ENCODE measurements at regions not wholly inside any gene's neighbourhood (a gene's known extent, or its start where the extent isn't known, plus 50 kb on each side); places are given as distances from the start of the nearest gene placed in this dataset.

DNA sequence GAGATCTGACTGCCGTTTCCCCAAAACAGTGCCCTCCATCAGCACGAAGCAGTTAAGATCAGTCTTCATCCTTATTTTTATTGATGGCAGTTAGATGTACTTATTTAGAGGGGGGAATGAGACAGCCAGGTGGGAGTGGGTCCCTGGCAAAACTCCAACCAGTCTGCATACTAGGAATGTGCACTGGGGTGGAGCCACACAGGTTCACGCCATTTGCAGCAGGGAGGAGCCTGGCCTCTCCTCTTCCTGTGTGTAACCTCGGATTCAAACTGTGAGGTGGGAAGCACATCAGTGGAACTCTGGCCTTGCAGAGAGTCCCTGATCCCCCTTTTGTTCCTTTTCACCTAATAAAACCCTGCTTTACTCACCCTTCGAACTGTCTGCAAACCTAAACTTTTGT is 987.7 kb upstream of the GRIA3 start:
- 51 to 66% methylated on average over 4 to 5 of the region's 5 CpGs for WGBS, 2 donors

DNA sequence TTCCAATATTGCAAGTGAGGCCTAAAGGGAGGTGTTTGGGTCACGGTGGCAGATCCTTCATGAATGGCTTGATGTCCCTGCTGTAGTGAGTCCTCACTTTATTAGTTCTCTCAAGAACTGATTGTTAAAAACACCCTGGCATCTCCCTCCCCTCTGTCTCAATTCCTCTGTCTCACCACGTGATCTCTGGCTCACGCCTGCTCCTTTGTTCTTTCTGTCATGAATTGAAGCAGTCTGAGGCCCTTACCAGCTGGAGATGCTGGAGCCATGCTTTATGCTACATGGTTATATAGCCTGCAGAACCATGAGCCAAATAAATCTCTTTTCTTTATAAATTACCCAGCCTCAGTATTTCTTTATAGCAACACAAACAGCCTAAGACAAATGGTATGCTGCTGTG is 980.7 kb upstream of the GRIA3 start:
- Histone ChIP-seq H3K9me3 (no peaks in the 10 kb centered on the region), H3K4me1 (no peaks in the 10 kb centered on the region), H3K27me3 (no peaks in the 10 kb centered on the region), H3K4me3 (no peak overlapping the region), H3K27ac (no peak overlapping the region), H3K36me3 (no peaks in the 10 kb centered on the region)
- 31 to 47% methylated on average over 3 of the region's 3 CpGs for WGBS, 2 donors
- TF ChIP-seq POLR2A (IDR thresholded peaks at IDR 0.05) (no peak), EP300 (IDR thresholded peaks at IDR 0.05) (no peak)
- TF ChIP-seq, protein P1, sequence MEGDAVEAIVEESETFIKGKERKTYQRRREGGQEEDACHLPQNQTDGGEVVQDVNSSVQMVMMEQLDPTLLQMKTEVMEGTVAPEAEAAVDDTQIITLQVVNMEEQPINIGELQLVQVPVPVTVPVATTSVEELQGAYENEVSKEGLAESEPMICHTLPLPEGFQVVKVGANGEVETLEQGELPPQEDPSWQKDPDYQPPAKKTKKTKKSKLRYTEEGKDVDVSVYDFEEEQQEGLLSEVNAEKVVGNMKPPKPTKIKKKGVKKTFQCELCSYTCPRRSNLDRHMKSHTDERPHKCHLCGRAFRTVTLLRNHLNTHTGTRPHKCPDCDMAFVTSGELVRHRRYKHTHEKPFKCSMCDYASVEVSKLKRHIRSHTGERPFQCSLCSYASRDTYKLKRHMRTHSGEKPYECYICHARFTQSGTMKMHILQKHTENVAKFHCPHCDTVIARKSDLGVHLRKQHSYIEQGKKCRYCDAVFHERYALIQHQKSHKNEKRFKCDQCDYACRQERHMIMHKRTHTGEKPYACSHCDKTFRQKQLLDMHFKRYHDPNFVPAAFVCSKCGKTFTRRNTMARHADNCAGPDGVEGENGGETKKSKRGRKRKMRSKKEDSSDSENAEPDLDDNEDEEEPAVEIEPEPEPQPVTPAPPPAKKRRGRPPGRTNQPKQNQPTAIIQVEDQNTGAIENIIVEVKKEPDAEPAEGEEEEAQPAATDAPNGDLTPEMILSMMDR (IDR thresholded peaks at IDR 0.05): no peak
- DNase-seq (ENCODE audit: low spot score in 2 of 2): no peak

More for the DNA sequence above, 987.7 kb upstream of the GRIA3 start:
- Histone ChIP-seq H3K4me1 (no peaks in the 10 kb centered on the region), H3K27ac (no peak overlapping the region), H3K27me3 (no peaks in the 10 kb centered on the region), H3K9me3 (no peaks in the 10 kb centered on the region), H3K36me3 (no peaks in the 10 kb centered on the region), H3K4me3 (no peak overlapping the region)
- TF ChIP-seq, protein P1 (IDR thresholded peaks at IDR 0.05): no peak
- TF ChIP-seq EP300 (IDR thresholded peaks at IDR 0.05) (no peak), POLR2A (IDR thresholded peaks at IDR 0.05) (no peak)
- DNase-seq (ENCODE audit: low spot score in 2 of 2): no peak

DNA sequence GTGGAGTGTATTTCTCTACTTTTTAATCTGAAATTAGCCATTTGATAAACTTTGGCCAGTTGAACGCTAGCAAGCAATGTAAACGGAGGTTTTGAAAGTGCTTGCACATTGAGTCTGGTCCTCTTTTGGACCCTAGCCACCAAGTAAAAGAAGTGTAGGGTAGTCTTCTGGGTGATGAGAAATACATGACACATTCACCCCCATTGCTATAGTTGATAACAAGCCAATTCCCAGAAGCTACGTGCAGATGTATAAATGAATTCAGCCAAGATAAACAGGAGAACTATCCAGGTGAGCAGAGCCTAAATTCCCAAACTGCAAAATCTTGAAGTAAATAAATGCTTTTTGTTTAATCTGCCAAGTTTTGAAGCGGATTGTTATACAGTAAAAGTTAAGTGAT is 965.4 kb upstream of the GRIA3 start:
- H3K4me1 ChIP-seq: no peaks in the 10 kb centered on the region
- WGBS, 2 donors: 54 to 73% methylated on average over 4 of the region's 4 CpGs
- peaks cover 0 to 3% of the 10 kb centered on the region in 2 donors for H3K27me3 ChIP-seq

DNA sequence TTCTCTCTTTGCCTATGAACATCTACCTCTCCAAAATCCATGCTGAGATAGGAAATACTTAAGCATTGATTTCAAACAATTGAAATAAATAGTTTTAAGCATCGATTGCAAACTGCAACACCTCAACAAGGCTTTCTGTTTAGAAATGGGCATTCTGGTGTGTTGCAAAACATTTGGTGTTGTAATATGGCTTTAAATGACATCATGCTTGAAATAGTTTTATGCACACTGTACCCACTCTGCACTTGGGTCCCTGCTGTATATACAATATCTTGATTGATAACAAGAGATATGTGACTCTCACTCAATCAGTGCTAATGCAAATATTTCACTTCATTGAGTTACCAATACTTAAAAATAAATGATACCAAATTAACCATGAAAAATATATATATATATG is 964.9 kb upstream of the GRIA3 start:
- TF ChIP-seq POLR2A (IDR thresholded peaks at IDR 0.05) (no peak), EP300 (IDR thresholded peaks at IDR 0.05) (no peak)
- TF ChIP-seq, protein P1 (IDR thresholded peaks at IDR 0.05): no peak
- Histone ChIP-seq H3K27me3 (peaks cover 0 to 3% of the 10 kb centered on the region in 2 donors), H3K9me3 (no peaks in the 10 kb centered on the region), H3K4me1 (no peaks in the 10 kb centered on the region), H3K36me3 (no peaks in the 10 kb centered on the region), H3K27ac (no peak overlapping the region), H3K4me3 (no peak overlapping the region)
- WGBS, 2 donors: 70 to 80% methylated on average over 1 of the region's 1 CpG
- DNase-seq (ENCODE audit: low spot score in 2 of 2): no peak

More for the DNA sequence above, 965.4 kb upstream of the GRIA3 start:
- Histone ChIP-seq H3K36me3 (no peaks in the 10 kb centered on the region), H3K27ac (no peak overlapping the region), H3K9me3 (no peaks in the 10 kb centered on the region), H3K4me3 (no peak overlapping the region)
- TF ChIP-seq POLR2A (IDR thresholded peaks at IDR 0.05) (no peak), EP300 (IDR thresholded peaks at IDR 0.05) (no peak)
- TF ChIP-seq, protein P1 (IDR thresholded peaks at IDR 0.05): no peak
- no peak for DNase-seq (ENCODE audit: low spot score in 2 of 2)

DNA sequence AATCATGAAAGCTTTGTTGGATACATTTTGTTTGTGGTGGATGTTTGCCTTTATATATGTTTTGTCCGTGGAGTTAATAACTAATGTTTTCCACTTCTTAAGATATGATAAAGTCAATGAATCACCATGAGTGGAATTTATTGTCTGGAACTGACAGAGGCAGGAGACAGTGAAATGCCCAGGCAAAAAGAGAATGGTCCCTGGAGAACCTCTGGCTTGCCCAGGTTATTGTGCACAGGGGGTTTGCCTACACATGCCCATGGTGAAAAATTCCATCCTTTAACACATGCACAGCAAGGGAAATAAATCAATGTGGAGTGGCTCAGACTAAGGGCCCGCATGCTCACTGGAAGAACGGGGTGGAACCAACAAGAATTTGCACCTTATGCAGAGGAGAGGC is 964.3 kb upstream of the GRIA3 start:
- Histone ChIP-seq H3K27me3 (peaks cover 0 to 3% of the 10 kb centered on the region in 2 donors), H3K4me1 (no peaks in the 10 kb centered on the region), H3K27ac (no peak overlapping the region), H3K9me3 (no peaks in the 10 kb centered on the region), H3K4me3 (no peak overlapping the region), H3K36me3 (no peaks in the 10 kb centered on the region)
- no peak for DNase-seq (ENCODE audit: low spot score in 2 of 2)
- no peak for TF ChIP-seq EP300 (IDR thresholded peaks at IDR 0.05)
- no peak for TF ChIP-seq POLR2A (IDR thresholded peaks at IDR 0.05)
- TF ChIP-seq, protein P1 (IDR thresholded peaks at IDR 0.05): no peak
- WGBS, 2 donors: 79% methylated on average over 3 of the region's 3 CpGs
